ENCODE measurements at regions not wholly inside any gene's neighbourhood (a gene's known extent, or its start where the extent isn't known, plus 50 kb on each side); places are given as distances from the start of the nearest gene placed in this dataset.
"Not testable (repeated sequence)": the region's sequence is repeated elsewhere in the genome, so short reads cannot be mapped to it uniquely, and the experiment has no call there.

GRCh38 chr22:46045459-46046298 lies 68.7 kb upstream of the WNT7B start:
- Mint-ChIP-seq H3K27me3 (ENCODE audit: low read depth) (no peaks in the 10 kb centered on the region), H3K9me3 (no peaks in the 10 kb centered on the region), H3K36me3 (ENCODE audit: insufficient read depth) (no peaks in the 10 kb centered on the region), H3K4me3 (peak overlapping the region; percentile 75), H3K4me1 (ENCODE audit: low read depth) (peaks cover 34% of the 10 kb centered on the region)
- DNase-seq, result no peak
- no peak for ATAC-seq

- H3K9me3 Mint-ChIP-seq, result no peaks in the 10 kb centered on the region
- peak overlapping the region; percentile 8 for H3K4me3 Mint-ChIP-seq
- DNase-seq (no peak), ATAC-seq (no peak)
- H3K36me3 Mint-ChIP-seq (ENCODE audit: insufficient read depth), result no peaks in the 10 kb centered on the region
- no peaks in the 10 kb centered on the region for H3K27me3 Mint-ChIP-seq (ENCODE audit: low read depth)
- H3K4me1 Mint-ChIP-seq (ENCODE audit: low read depth), result peaks cover 38% of the 10 kb centered on the region
Observed at GRCh38 chr22:46046299-46046685, 69.3 kb upstream of the WNT7B start.

- no peak for DNase-seq
- Mint-ChIP-seq H3K27me3 (ENCODE audit: low read depth) (no peaks in the 10 kb centered on the region), H3K4me3 (no peak overlapping the region), H3K36me3 (ENCODE audit: insufficient read depth) (no peaks in the 10 kb centered on the region), H3K4me1 (ENCODE audit: low read depth) (peaks cover 47% of the 10 kb centered on the region), H3K9me3 (no peaks in the 10 kb centered on the region)
- no peak for ATAC-seq
Observed at GRCh38 chr22:46047226-46047625, 70.3 kb upstream of the WNT7B start.

GRCh38 chr22:46047841-46048595 lies 71.1 kb upstream of the WNT7B start:
- Mint-ChIP-seq H3K4me3 (no peak overlapping the region), H3K9me3 (no peaks in the 10 kb centered on the region), H3K36me3 (ENCODE audit: insufficient read depth) (no peaks in the 10 kb centered on the region), H3K27me3 (ENCODE audit: low read depth) (no peaks in the 10 kb centered on the region), H3K4me1 (ENCODE audit: low read depth) (peaks cover 51% of the 10 kb centered on the region)
- ATAC-seq (no peak), DNase-seq (no peak)

- H3K4me3 Mint-ChIP-seq; DNase-seq; ATAC-seq; H3K9me3 Mint-ChIP-seq; H3K36me3 Mint-ChIP-seq (ENCODE audit: insufficient read depth); H3K27me3 Mint-ChIP-seq (ENCODE audit: low read depth): not testable (repeated sequence)
- H3K4me1 Mint-ChIP-seq (ENCODE audit: low read depth), result peaks cover 50% of the 10 kb centered on the region
Observed at GRCh38 chr22:46048661-46049060, 71.7 kb upstream of the WNT7B start.

- H3K27me3 Mint-ChIP-seq (ENCODE audit: low read depth), result no peaks in the 10 kb centered on the region
- no peaks in the 10 kb centered on the region for H3K36me3 Mint-ChIP-seq (ENCODE audit: insufficient read depth)
- ATAC-seq (no peak), DNase-seq (no peak)
- no peak overlapping the region for H3K4me3 Mint-ChIP-seq
- H3K9me3 Mint-ChIP-seq, result no peaks in the 10 kb centered on the region
- H3K4me1 Mint-ChIP-seq (ENCODE audit: low read depth), result peaks cover 44% of the 10 kb centered on the region
Observed at GRCh38 chr22:46049726-46050450, 72.9 kb upstream of the WNT7B start.

GRCh38 chr22:46050451-46050845 lies 73.5 kb upstream of the WNT7B start:
- Mint-ChIP-seq H3K27me3 (ENCODE audit: low read depth) (no peaks in the 10 kb centered on the region), H3K4me3 (no peak overlapping the region), H3K9me3 (no peaks in the 10 kb centered on the region)

GRCh38 chr22:46050916-46051614 lies 74.1 kb upstream of the WNT7B start:
- no peaks in the 10 kb centered on the region for H3K36me3 Mint-ChIP-seq (ENCODE audit: insufficient read depth)
- no peaks in the 10 kb centered on the region for H3K27me3 Mint-ChIP-seq (ENCODE audit: low read depth)
- H3K4me3 Mint-ChIP-seq, result no peak overlapping the region
- ATAC-seq, result no peak
- H3K9me3 Mint-ChIP-seq, result no peaks in the 10 kb centered on the region
- H3K4me1 Mint-ChIP-seq (ENCODE audit: low read depth), result peaks cover 52% of the 10 kb centered on the region
- DNase-seq, result no peak

More at GRCh38 chr22:46050451-46050845, 73.5 kb upstream of the WNT7B start:
- no peaks in the 10 kb centered on the region for H3K36me3 Mint-ChIP-seq (ENCODE audit: insufficient read depth)
- ATAC-seq, result no peak
- H3K4me1 Mint-ChIP-seq (ENCODE audit: low read depth), result peaks cover 49% of the 10 kb centered on the region
- DNase-seq, result no peak

- Mint-ChIP-seq H3K4me3 (peak overlapping the region; percentile 51), H3K36me3 (ENCODE audit: insufficient read depth) (no peaks in the 10 kb centered on the region), H3K27me3 (ENCODE audit: low read depth) (no peaks in the 10 kb centered on the region), H3K4me1 (ENCODE audit: low read depth) (peaks cover 56% of the 10 kb centered on the region), H3K9me3 (no peaks in the 10 kb centered on the region)
- DNase-seq (no peak), ATAC-seq (no peak)
Observed at GRCh38 chr22:46051646-46052045, 74.7 kb upstream of the WNT7B start.

GRCh38 chr22:46052331-46052771 lies 75.4 kb upstream of the WNT7B start:
- peak overlapping the region; percentile 90 for H3K4me3 Mint-ChIP-seq
- H3K36me3 Mint-ChIP-seq (ENCODE audit: insufficient read depth), result no peaks in the 10 kb centered on the region
- DNase-seq (no peak), ATAC-seq (no peak)
- H3K4me1 Mint-ChIP-seq (ENCODE audit: low read depth), result peaks cover 63% of the 10 kb centered on the region
- no peaks in the 10 kb centered on the region for H3K9me3 Mint-ChIP-seq
- no peaks in the 10 kb centered on the region for H3K27me3 Mint-ChIP-seq (ENCODE audit: low read depth)

- Mint-ChIP-seq H3K4me1 (ENCODE audit: low read depth) (peaks cover 69% of the 10 kb centered on the region), H3K9me3 (no peaks in the 10 kb centered on the region)
Observed at GRCh38 chr22:46052801-46053562, 76.0 kb upstream of the WNT7B start.

GRCh38 chr22:46053563-46054090 lies 76.7 kb upstream of the WNT7B start:
- H3K27me3 Mint-ChIP-seq (ENCODE audit: low read depth), result no peaks in the 10 kb centered on the region
- no peaks in the 10 kb centered on the region for H3K9me3 Mint-ChIP-seq
- H3K36me3 Mint-ChIP-seq (ENCODE audit: insufficient read depth), result no peaks in the 10 kb centered on the region
- peak; percentile 61 to 62 for ATAC-seq
- DNase-seq, result peak; percentile 42
- H3K4me1 Mint-ChIP-seq (ENCODE audit: low read depth), result peaks cover 74% of the 10 kb centered on the region
- peak overlapping the region; percentile 90 for H3K4me3 Mint-ChIP-seq

More at GRCh38 chr22:46052801-46053562, 76.0 kb upstream of the WNT7B start:
- Mint-ChIP-seq H3K36me3 (ENCODE audit: insufficient read depth) (no peaks in the 10 kb centered on the region), H3K27me3 (ENCODE audit: low read depth) (no peaks in the 10 kb centered on the region), H3K4me3 (peak overlapping the region; percentile 90)
- DNase-seq (no peak), ATAC-seq (peak in 1 of 2 donors; percentile 21)

Measured in activated T-cell treated with anti-CD3 and anti-CD28 coated beads, Interleukin-2, amount 50 U/mL, for 4 hours (primary cell).